ENCODE measurements at regions not wholly inside any gene's neighbourhood (a gene's known extent, or its start where the extent isn't known, plus 50 kb on each side); places are given as distances from the start of the nearest gene placed in this dataset.
"Not testable (repeated sequence)": the region's sequence is repeated elsewhere in the genome, so short reads cannot be mapped to it uniquely, and the experiment has no call there.

GRCh38 chr4:19514276-19515070, 737.2 kb upstream of the SLIT2 start:
- in situ Hi-C loops (cut with MboI; ENCODE audit: low pct_unique_long_range_greater_than_20kb, low sequenced_read_pairs): no loop called here
- no peak for DNase-seq

GRCh38 chr4:19512086-19512485, 739.6 kb upstream of the SLIT2 start:
- no peak for DNase-seq
- in situ Hi-C loops (cut with MboI; ENCODE audit: low pct_unique_long_range_greater_than_20kb, low sequenced_read_pairs): no loop called here

GRCh38 chr4:19510993-19511392, 740.7 kb upstream of the SLIT2 start:
- in situ Hi-C loops (cut with MboI; ENCODE audit: low pct_unique_long_range_greater_than_20kb, low sequenced_read_pairs): no loop called here
- DNase-seq: no peak

- DNase-seq: no peak
- in situ Hi-C loops (cut with MboI; ENCODE audit: low pct_unique_long_range_greater_than_20kb, low sequenced_read_pairs): no loop called here
These were observed 743.3 kb upstream of the SLIT2 start for GRCh38 chr4:19508442-19508841.

- DNase-seq: no peak
- in situ Hi-C loops (cut with MboI; ENCODE audit: low pct_unique_long_range_greater_than_20kb, low sequenced_read_pairs): no loop called here
These were observed 754.0 kb upstream of the SLIT2 start for GRCh38 chr4:19497705-19498104.

- in situ Hi-C loops (cut with MboI; ENCODE audit: low pct_unique_long_range_greater_than_20kb, low sequenced_read_pairs): no loop called here
- DNase-seq: no peak
These were observed 754.9 kb upstream of the SLIT2 start for GRCh38 chr4:19496756-19497155.

GRCh38 chr4:19494961-19495360, 756.7 kb upstream of the SLIT2 start:
- in situ Hi-C loops (cut with MboI; ENCODE audit: low pct_unique_long_range_greater_than_20kb, low sequenced_read_pairs): no loop called here
- no peak for DNase-seq

GRCh38 chr4:19492606-19493005, 759.1 kb upstream of the SLIT2 start:
- in situ Hi-C loops (cut with MboI; ENCODE audit: low pct_unique_long_range_greater_than_20kb, low sequenced_read_pairs): no loop called here
- no peak for DNase-seq

GRCh38 chr4:19486400-19486799, 765.3 kb upstream of the SLIT2 start:
- no peak for DNase-seq
- in situ Hi-C loops (cut with MboI; ENCODE audit: low pct_unique_long_range_greater_than_20kb, low sequenced_read_pairs): no loop called here

- in situ Hi-C loops (cut with MboI; ENCODE audit: low pct_unique_long_range_greater_than_20kb, low sequenced_read_pairs): no loop called here
- DNase-seq: no peak
These were observed 772.9 kb upstream of the SLIT2 start for GRCh38 chr4:19478791-19479190.

- in situ Hi-C loops (cut with MboI; ENCODE audit: low pct_unique_long_range_greater_than_20kb, low sequenced_read_pairs): no loop called here
- DNase-seq: no peak
These were observed 778.1 kb upstream of the SLIT2 start for GRCh38 chr4:19473569-19473968.

GRCh38 chr4:19472666-19473065, 779.0 kb upstream of the SLIT2 start:
- in situ Hi-C loops (cut with MboI; ENCODE audit: low pct_unique_long_range_greater_than_20kb, low sequenced_read_pairs): no loop called here
- no peak for DNase-seq

GRCh38 chr4:19470001-19470400, 781.7 kb upstream of the SLIT2 start:
- DNase-seq; in situ Hi-C loops (cut with MboI; ENCODE audit: low pct_unique_long_range_greater_than_20kb, low sequenced_read_pairs): not testable (repeated sequence)

- in situ Hi-C loops (cut with MboI; ENCODE audit: low pct_unique_long_range_greater_than_20kb, low sequenced_read_pairs): no loop called here
- DNase-seq: no peak
These were observed 789.6 kb upstream of the SLIT2 start for GRCh38 chr4:19462117-19462516.

- DNase-seq: no peak
- in situ Hi-C loops (cut with MboI; ENCODE audit: low pct_unique_long_range_greater_than_20kb, low sequenced_read_pairs): no loop called here
These were observed 795.7 kb upstream of the SLIT2 start for GRCh38 chr4:19455850-19456602.

GRCh38 chr4:19455196-19455595, 796.5 kb upstream of the SLIT2 start:
- in situ Hi-C loops (cut with MboI; ENCODE audit: low pct_unique_long_range_greater_than_20kb, low sequenced_read_pairs): no loop called here
- no peak for DNase-seq

- no peak for DNase-seq
- in situ Hi-C loops (cut with MboI; ENCODE audit: low pct_unique_long_range_greater_than_20kb, low sequenced_read_pairs): no loop called here
These were observed 813.5 kb upstream of the SLIT2 start for GRCh38 chr4:19438233-19438632.

GRCh38 chr4:19437008-19437407, 814.7 kb upstream of the SLIT2 start:
- in situ Hi-C loops (cut with MboI; ENCODE audit: low pct_unique_long_range_greater_than_20kb, low sequenced_read_pairs): no loop called here
- DNase-seq: no peak

- no peak for DNase-seq
- in situ Hi-C loops (cut with MboI; ENCODE audit: low pct_unique_long_range_greater_than_20kb, low sequenced_read_pairs): no loop called here
These were observed 822.0 kb upstream of the SLIT2 start for GRCh38 chr4:19429684-19430083.

GRCh38 chr4:19425146-19425545, 826.6 kb upstream of the SLIT2 start:
- DNase-seq: no peak
- in situ Hi-C loops (cut with MboI; ENCODE audit: low pct_unique_long_range_greater_than_20kb, low sequenced_read_pairs): no loop called here

GRCh38 chr4:19417256-19417655, 834.4 kb upstream of the SLIT2 start:
- DNase-seq: no peak
- in situ Hi-C loops (cut with MboI; ENCODE audit: low pct_unique_long_range_greater_than_20kb, low sequenced_read_pairs): no loop called here
